H1 (cell line): ENCODE measurements at regions not wholly inside any gene's neighbourhood (a gene's known extent, or its start where the extent isn't known, plus 50 kb on each side); places are given as distances from the start of the nearest gene placed in this dataset.

Source experiments
- CTCF ChIA-PET: fragments of 300-600 bp; sonication (Branson Sonifier 250); formaldehyde crosslinking; loops from one replicate; lab custom pipeline; 2021; ENCODE audit not compliant: partially characterized antibody; lab: Charles Lee
- POLR2A ChIA-PET: fragments of 300-600 bp; sonication (Branson Sonifier 250); formaldehyde crosslinking; loops from one replicate; lab custom pipeline; 2021; ENCODE audit warnings: inconsistent platforms; ENCODE audit not compliant: partially characterized antibody; lab: Charles Lee
- DNase-seq, 2 experiments: peaks; one replicate each; pipeline versions ENCODE4 v3.0.0 to v3.0.0-alpha.2; 2010 to 2022; ENCODE audit warnings: low spot score in 2 of 2, low read depth in 1 of 2, mixed read lengths in 1 of 2
- FAIRE-seq: peaks from 2 replicates; lab custom pipeline; 2011; peaks lifted over from hg19 to GRCh38; lab: Jason Lieb, UNC
- H2AFZ ChIP-seq: 2 replicates; pipeline ENCODE4 v1.8.1; 2012; ENCODE audit warnings: low read length, inconsistent platforms
- H2AK5ac ChIP-seq: 2 replicates; pipeline ENCODE4 v1.6.1; 2013; ENCODE audit warnings: low read depth, low read length
- H2BK120ac ChIP-seq: replicated peaks from 2 replicates; pipeline ENCODE3; 2013; ENCODE audit warnings: low read depth, low read length, inconsistent platforms
- H2BK12ac ChIP-seq: 2 replicates; pipeline ENCODE4 v1.6.1; 2013; ENCODE audit warnings: low read depth, low read length
- H2BK15ac ChIP-seq: 2 replicates; pipeline ENCODE4 v1.6.1; 2013; ENCODE audit warnings: low read length
- H2BK20ac ChIP-seq: 2 replicates; pipeline ENCODE4 v1.6.1; 2013; ENCODE audit warnings: low read length
- H2BK5ac ChIP-seq: 2 replicates; pipeline ENCODE4 v1.6.1; 2013; ENCODE audit warnings: low read depth, low read length
- H3K14ac ChIP-seq: 2 replicates; pipeline ENCODE4 v1.6.1; 2013; ENCODE audit warnings: inconsistent platforms; ENCODE audit not compliant: insufficient read length
- H3K18ac ChIP-seq: 2 replicates; pipeline ENCODE4 v1.6.1; 2013; ENCODE audit warnings: low read length; ENCODE audit errors: extremely low read depth
- H3K23ac ChIP-seq: 2 replicates; pipeline ENCODE4 v1.6.1; 2013; ENCODE audit warnings: inconsistent platforms; ENCODE audit not compliant: insufficient read length
- H3K23me2 ChIP-seq: 2 replicates; pipeline ENCODE4 v1.6.1; 2013; ENCODE audit warnings: low read depth, low read length
- H3K27ac ChIP-seq: 2 replicates; pipeline ENCODE4 v1.6.1; 2011; ENCODE audit warnings: low read depth, low read length, inconsistent platforms
- H3K27me3 ChIP-seq, 4 experiments: replicated peaks in 1 of 4; 1 replicate in 1 of 4; 2 replicates in 3 of 4; pipeline versions ENCODE4 v1.6.1 to v1.8.1; 2011 to 2013; ENCODE audit warnings: low read length in 3 of 4, mild to moderate bottlenecking in 3 of 4, inconsistent platforms in 2 of 4, mixed read lengths in 2 of 4, moderate library complexity in 1 of 4; ENCODE audit not compliant: control insufficient read depth in 3 of 4, insufficient read depth in 3 of 4; ENCODE audit errors: extremely low read depth in 1 of 4
- H3K36me3 ChIP-seq, 4 experiments: 2 replicates each; pipeline versions ENCODE4 v1.6.1 to v1.8.1; 2011 to 2013; ENCODE audit warnings: mild to moderate bottlenecking in 4 of 4, low read length in 3 of 4, moderate library complexity in 2 of 4, control low read depth in 1 of 4, inconsistent platforms in 1 of 4; ENCODE audit not compliant: insufficient read depth in 4 of 4, control insufficient read depth in 2 of 4
- H3K4ac ChIP-seq: replicated peaks from 2 replicates; pipeline ENCODE3; 2013; ENCODE audit warnings: low read length, low read depth, mixed read lengths, inconsistent platforms; ENCODE audit not compliant: insufficient read length
- H3K4me1 ChIP-seq, 4 experiments: replicated peaks in 1 of 4; 1 replicate in 1 of 4; 2 replicates in 3 of 4; pipeline versions ENCODE4 v1.6.1 to v1.8.1; 2011 to 2013; ENCODE audit warnings: low read length in 3 of 4, inconsistent platforms in 2 of 4, mixed read lengths in 1 of 4; ENCODE audit not compliant: insufficient read depth in 4 of 4, control insufficient read depth in 3 of 4
- H3K4me2 ChIP-seq, 2 experiments: 2 replicates each; pipeline versions ENCODE4 v1.6.1 to v1.8.1; 2011 to 2013; ENCODE audit warnings: low read depth in 2 of 2, low read length in 2 of 2, control low read depth in 1 of 2, inconsistent platforms in 1 of 2, mild to moderate bottlenecking in 1 of 2; ENCODE audit not compliant: insufficient read depth in 1 of 2
- H3K4me3 ChIP-seq, 4 experiments: fragments of 200-600, 300-600 bp in 1 of 4; sonication (generic), shearing (Covaris generic), sonication (Bioruptor Twin) in 1 of 4; 2 replicates each; pipeline versions ENCODE4 v1.5.1 to v1.8.1; 2011 to 2016; ENCODE audit warnings: low read length in 4 of 4, low read depth in 3 of 4, control low read depth in 2 of 4, inconsistent platforms in 2 of 4, mild to moderate bottlenecking in 2 of 4, mixed read lengths in 1 of 4, moderate library complexity in 1 of 4; ENCODE audit not compliant: insufficient read depth in 2 of 4; ENCODE audit errors: extremely low read depth in 1 of 4
- H3K56ac ChIP-seq: replicated peaks from 2 replicates; pipeline ENCODE3; 2013; ENCODE audit warnings: low read depth, mild to moderate bottlenecking, mixed read lengths, low read length, inconsistent platforms; ENCODE audit not compliant: insufficient read length
- H3K79me1 ChIP-seq: 2 replicates; pipeline ENCODE4 v1.6.1; 2013; ENCODE audit warnings: low read depth, low read length, control low read depth
- H3K79me2 ChIP-seq, 2 experiments: 2 replicates each; pipeline versions ENCODE4 v1.6.1 to v1.8.1; 2012 to 2013; ENCODE audit warnings: low read length in 2 of 2, mild to moderate bottlenecking in 2 of 2, inconsistent platforms in 1 of 2; ENCODE audit not compliant: insufficient read depth in 2 of 2, control insufficient read depth in 1 of 2
- H3K9ac ChIP-seq, 4 experiments: replicated peaks in 1 of 4; 1 replicate in 1 of 4; 2 replicates in 3 of 4; pipeline versions ENCODE4 v1.6.1 to v1.8.1; 2011 to 2013; ENCODE audit warnings: low read depth in 3 of 4, low read length in 3 of 4, control low read depth in 2 of 4, mild to moderate bottlenecking in 2 of 4, moderate library complexity in 2 of 4, inconsistent platforms in 1 of 4; ENCODE audit errors: extremely low read depth in 1 of 4
- H3K9me3 ChIP-seq, 2 experiments: 2 replicates each; pipeline versions ENCODE4 v1.6.1 to v1.8.1; 2012 to 2013; ENCODE audit warnings: mild to moderate bottlenecking in 2 of 2, moderate library complexity in 2 of 2, control low read depth in 1 of 2, inconsistent platforms in 1 of 2, low read depth in 1 of 2, low read length in 1 of 2, mixed read lengths in 1 of 2; ENCODE audit not compliant: insufficient read depth in 2 of 2
- H4K20me1 ChIP-seq, 2 experiments: replicated peaks in 1 of 2; 2 replicates each; pipeline versions ENCODE3 to v1.8.1; 2011 to 2013; ENCODE audit warnings: inconsistent platforms in 2 of 2, low read length in 2 of 2, mild to moderate bottlenecking in 1 of 2; ENCODE audit not compliant: insufficient read depth in 2 of 2, control insufficient read depth in 1 of 2
- H4K5ac ChIP-seq: 2 replicates; pipeline ENCODE4 v1.6.1; 2013; ENCODE audit warnings: low read length, low read depth, mixed read lengths, inconsistent platforms; ENCODE audit not compliant: insufficient read length
- H4K8ac ChIP-seq: 2 replicates; pipeline ENCODE4 v1.8.0; 2013; ENCODE audit warnings: mild to moderate bottlenecking, moderate library complexity, low read length, inconsistent platforms; ENCODE audit not compliant: insufficient read depth; ENCODE audit errors: extremely low read depth
- H4K91ac ChIP-seq: replicated peaks from 2 replicates; pipeline ENCODE3; 2013; ENCODE audit warnings: low read length, mixed read lengths, inconsistent platforms; ENCODE audit not compliant: insufficient read length
- ASH2L ChIP-seq: fragments of 200-600, 300-600 bp; sonication (generic); IDR thresholded peaks from one replicate; pipeline ENCODE4 v1.7.1; 2017; ENCODE audit warnings: low read length
- BCL11A ChIP-seq, 2 experiments: IDR thresholded peaks; one replicate each; pipeline ENCODE4 v1.6.1; 2011; ENCODE audit warnings: low read depth in 2 of 2, low read length in 2 of 2, mild to moderate bottlenecking in 2 of 2
- CEBPB ChIP-seq: IDR thresholded peaks from 2 replicates; pipeline ENCODE4 v1.6.1; 2012; ENCODE audit warnings: low read depth, low read length
- CHD1 ChIP-seq: IDR thresholded peaks from 2 replicates; pipeline ENCODE4 v1.6.1; 2012; ENCODE audit warnings: low read depth, low read length, improper control_type of control experiment
- CHD2 ChIP-seq: IDR thresholded peaks from 2 replicates; pipeline ENCODE4 v1.6.1; 2012; ENCODE audit warnings: low read length, improper control_type of control experiment
- CREB1 ChIP-seq: IDR thresholded peaks from 2 replicates; pipeline ENCODE4 v1.6.1; 2012; ENCODE audit warnings: inconsistent platforms
- E2F6 ChIP-seq: IDR thresholded peaks from 2 replicates; pipeline ENCODE4 v1.6.1; 2012; ENCODE audit warnings: inconsistent platforms
- EZH2 ChIP-seq: fragments of 200-600 bp; sonication (generic); IDR thresholded peaks from 2 replicates; pipeline ENCODE4 v1.7.1; 2012; ENCODE audit warnings: low read depth, mild to moderate bottlenecking, moderate library complexity, low read length, inconsistent platforms; ENCODE audit not compliant: severe bottlenecking
- KDM1A ChIP-seq: fragments of 200-600, 300-600 bp; sonication (generic); IDR thresholded peaks from 2 replicates; pipeline ENCODE4 v1.7.1; 2016; ENCODE audit warnings: mild to moderate bottlenecking, low read length, borderline replicate concordance
- MAX ChIP-seq: IDR thresholded peaks from 2 replicates; pipeline ENCODE4 v1.6.1; 2012; ENCODE audit warnings: inconsistent platforms
- PHF8 ChIP-seq: fragments of 200-600 bp; sonication (generic); conservative IDR thresholded peaks from 2 replicates; pipeline ENCODE4 v1.7.1; 2012; ENCODE audit warnings: low read depth, mild to moderate bottlenecking, inconsistent platforms, low read length, moderate library complexity
- POU5F1 ChIP-seq: IDR thresholded peaks from 2 replicates; pipeline ENCODE4 v1.6.1; 2011; ENCODE audit warnings: low read depth, mild to moderate bottlenecking, low read length, moderate library complexity
- RXRA ChIP-seq: IDR thresholded peaks from 2 replicates; pipeline ENCODE4 v1.6.1; 2011; ENCODE audit warnings: low read depth, mild to moderate bottlenecking, low read length, moderate library complexity; ENCODE audit not compliant: insufficient read depth
- SIX5 ChIP-seq: IDR thresholded peaks from 2 replicates; pipeline ENCODE4 v1.6.1; 2011; ENCODE audit warnings: mild to moderate bottlenecking, low read depth, low read length
- SP1 ChIP-seq: IDR thresholded peaks from 2 replicates; pipeline ENCODE4 v1.6.1; 2011; ENCODE audit warnings: low read depth, low read length
- TEAD4 ChIP-seq: IDR thresholded peaks from 2 replicates; pipeline ENCODE4 v1.6.1; 2012; ENCODE audit warnings: low read depth, low read length, inconsistent platforms, mixed read lengths
- WGBS, 2 experiments: shearing (Covaris generic) in 1 of 2; methylation state at CpG; one replicate each; pipeline versions ENCODE4 v1.1.6 to v1.1.7; 2013 to 2015; ENCODE audit warnings: low lambda C conversion rate in 2 of 2, mixed read lengths in 2 of 2, inconsistent platforms in 1 of 2, low coverage in 1 of 2, missing lambda C conversion rate in 1 of 2; ENCODE audit not compliant: insufficient replicate concordance in 2 of 2, insufficient coverage in 1 of 2, insufficient read length in 1 of 2; ENCODE audit errors: extremely low coverage in 1 of 2, missing lambda C conversion rate in 1 of 2; 5-methylcytosine and 5-hydroxymethylcytosine counted together

GRCh38 chr4:181509073-181509472 is 734.1 kb upstream of the TENM3 start:
- H2BK5ac ChIP-seq, result no peak overlapping the region
- H3K27ac ChIP-seq, result no peak overlapping the region
- no peak overlapping the region for H2BK20ac ChIP-seq
- no peaks in the 10 kb centered on the region for H3K79me2 ChIP-seq
- H3K14ac ChIP-seq, result no peak overlapping the region
- no peak overlapping the region for H4K8ac ChIP-seq
- 84% methylated on average over 6 of the region's 6 CpGs; no CpG with 5 or more reads in 1 of the 2 experiments for WGBS, 2 experiments
- no peaks in the 10 kb centered on the region for H4K20me1 ChIP-seq
- H2AFZ ChIP-seq, result no peak overlapping the region
- H3K56ac ChIP-seq, result no peak overlapping the region
- H3K4ac ChIP-seq, result no peak overlapping the region
- no peaks in the 10 kb centered on the region for H3K36me3 ChIP-seq
- FAIRE-seq (no peak), DNase-seq (no peak)
- no peaks in the 10 kb centered on the region for H3K27me3 ChIP-seq
- CTCF ChIA-PET, result interaction anchor here (1.3 to 1.6 kb wide), 2 partner anchors 8 to 366 kb away, joined by 3 to 4 read pairs; no protein-coding TSS in a partner anchor
- H4K91ac ChIP-seq, result no peak overlapping the region
- H3K23ac ChIP-seq, result no peak overlapping the region
- no peak overlapping the region for H3K4me3 ChIP-seq
- no peaks in the 10 kb centered on the region for H3K79me1 ChIP-seq
- H2BK120ac ChIP-seq, result no peak overlapping the region
- H2BK15ac ChIP-seq, result no peak overlapping the region
- peaks cover 0 to 8% (median 6%) of the 10 kb centered on the region in 4 experiments; a peak in 5 of 7 replicates for H3K4me1 ChIP-seq
- H3K9me3 ChIP-seq, result no peaks in the 10 kb centered on the region
- no peak overlapping the region for H2BK12ac ChIP-seq
- no peak overlapping the region for H4K5ac ChIP-seq
- no peak overlapping the region for H3K9ac ChIP-seq
- H2AK5ac ChIP-seq, result no peak overlapping the region
- no peak for TF ChIP-seq PHF8
- TF ChIP-seq MAX, result no peak
- TF ChIP-seq SIX5, result no peak
- no peak for TF ChIP-seq CHD1
- TF ChIP-seq SP1, result no peak
- no peak for TF ChIP-seq CEBPB
- TF ChIP-seq ASH2L, result no peak
- no peak for TF ChIP-seq RXRA
- TF ChIP-seq POU5F1, result no peak
- TF ChIP-seq TEAD4, result no peak
- TF ChIP-seq EZH2, result no peak
- no peak for TF ChIP-seq CREB1
- TF ChIP-seq CHD2, result no peak
- TF ChIP-seq KDM1A, result no peak
- no peak for TF ChIP-seq E2F6
- TF ChIP-seq BCL11A (IDR thresholded peaks at IDR 0.05; ENCODE audit: low read depth in 2 of 2, low read length in 2 of 2), result no peak
- H3K4me2 ChIP-seq, result no peak overlapping the region
- no peak overlapping the region for H3K18ac ChIP-seq
- H3K23me2 ChIP-seq, result no peaks in the 10 kb centered on the region
- POLR2A ChIA-PET, result no interaction called here
